NB4 (cell line): ENCODE measurements at regions not wholly inside any gene's neighbourhood (a gene's known extent, or its start where the extent isn't known, plus 50 kb on each side); places are given as distances from the start of the nearest gene placed in this dataset.

Experiments used
- MYC ChIP-seq: IDR thresholded peaks from 2 replicates; pipeline ENCODE4 v1.6.1; 2011; ENCODE audit warnings: low read depth, low read length
- POLR2A ChIP-seq: IDR thresholded peaks from 2 replicates; pipeline ENCODE4 v1.6.1; 2011; ENCODE audit warnings: mild to moderate bottlenecking; ENCODE audit not compliant: insufficient read length; ENCODE audit errors: extremely low read depth
- TF ChIP-seq, protein P1 (sequence below): IDR thresholded peaks from one replicate; pipeline ENCODE4 v1.5.1; 2012; ENCODE audit warnings: low read depth, low read length
- TF ChIP-seq, protein P2 (sequence below): IDR thresholded peaks from 2 replicates; pipeline ENCODE4 v1.6.1; 2011; ENCODE audit warnings: low read depth, low read length

DNA sequence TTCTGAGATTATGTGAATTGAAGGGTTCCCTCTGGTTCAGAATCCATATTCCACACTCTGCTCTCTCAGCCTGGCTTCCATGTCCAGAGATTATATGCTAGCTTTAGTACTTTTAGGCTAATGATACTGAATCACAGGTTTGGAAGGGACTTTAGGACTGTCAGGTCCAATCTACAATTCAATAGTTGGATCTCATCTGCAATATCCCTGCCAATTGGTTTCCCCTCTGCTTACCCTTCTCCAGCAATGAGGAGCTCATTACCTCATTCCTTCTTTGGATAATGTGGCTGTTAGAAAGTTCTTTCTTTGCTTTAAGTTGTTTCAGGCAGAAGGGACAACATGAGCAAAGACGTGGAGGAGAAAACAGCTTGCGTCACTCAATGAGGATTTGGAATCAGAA lies 245.3 kb downstream of the PLPP3 start:
- TF ChIP-seq, protein P1, sequence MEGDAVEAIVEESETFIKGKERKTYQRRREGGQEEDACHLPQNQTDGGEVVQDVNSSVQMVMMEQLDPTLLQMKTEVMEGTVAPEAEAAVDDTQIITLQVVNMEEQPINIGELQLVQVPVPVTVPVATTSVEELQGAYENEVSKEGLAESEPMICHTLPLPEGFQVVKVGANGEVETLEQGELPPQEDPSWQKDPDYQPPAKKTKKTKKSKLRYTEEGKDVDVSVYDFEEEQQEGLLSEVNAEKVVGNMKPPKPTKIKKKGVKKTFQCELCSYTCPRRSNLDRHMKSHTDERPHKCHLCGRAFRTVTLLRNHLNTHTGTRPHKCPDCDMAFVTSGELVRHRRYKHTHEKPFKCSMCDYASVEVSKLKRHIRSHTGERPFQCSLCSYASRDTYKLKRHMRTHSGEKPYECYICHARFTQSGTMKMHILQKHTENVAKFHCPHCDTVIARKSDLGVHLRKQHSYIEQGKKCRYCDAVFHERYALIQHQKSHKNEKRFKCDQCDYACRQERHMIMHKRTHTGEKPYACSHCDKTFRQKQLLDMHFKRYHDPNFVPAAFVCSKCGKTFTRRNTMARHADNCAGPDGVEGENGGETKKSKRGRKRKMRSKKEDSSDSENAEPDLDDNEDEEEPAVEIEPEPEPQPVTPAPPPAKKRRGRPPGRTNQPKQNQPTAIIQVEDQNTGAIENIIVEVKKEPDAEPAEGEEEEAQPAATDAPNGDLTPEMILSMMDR = no peak
- no peak for TF ChIP-seq POLR2A
- TF ChIP-seq MYC = no peak
- TF ChIP-seq, protein P2, sequence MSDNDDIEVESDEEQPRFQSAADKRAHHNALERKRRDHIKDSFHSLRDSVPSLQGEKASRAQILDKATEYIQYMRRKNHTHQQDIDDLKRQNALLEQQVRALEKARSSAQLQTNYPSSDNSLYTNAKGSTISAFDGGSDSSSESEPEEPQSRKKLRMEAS = no peak
